Progenitor cell of endocrine pancreas (in vitro differentiated cells): ENCODE measurements at regions not wholly inside any gene's neighbourhood (a gene's known extent, or its start where the extent isn't known, plus 50 kb on each side); places are given as distances from the start of the nearest gene placed in this dataset.

Experiments
- DNase-seq: peaks from one replicate; pipeline ENCODE4 v3.0.0; 2021; ENCODE audit warnings: low spot score; ENCODE audit not compliant: unreplicated experiment
- H3K27ac Mint-ChIP-seq: 2 replicates; pipeline ENCODE4 v1.8.0; 2021; ENCODE audit warnings: mild to moderate bottlenecking, moderate library complexity, mixed read lengths
- H3K27me3 Mint-ChIP-seq: 2 replicates; pipeline ENCODE4 v1.8.0; 2021; ENCODE audit warnings: mixed read lengths
- H3K36me3 Mint-ChIP-seq: 2 replicates; pipeline ENCODE4 v1.8.0; 2022; ENCODE audit warnings: mixed read lengths; ENCODE audit not compliant: insufficient read depth
- H3K4me1 Mint-ChIP-seq: 2 replicates; pipeline ENCODE4 v1.8.0; 2021; ENCODE audit warnings: low read depth, mixed read lengths
- H3K4me3 Mint-ChIP-seq: 2 replicates; pipeline ENCODE4 v1.8.0; 2021; ENCODE audit warnings: low read depth, mild to moderate bottlenecking, moderate library complexity, mixed read lengths
- H3K9me3 Mint-ChIP-seq: 2 replicates; pipeline ENCODE4 v1.8.0; 2021; ENCODE audit warnings: low read depth, mixed read lengths
- TF ChIP-seq, protein P1 (sequence below): fragments of 200-600 bp; sonication (generic); IDR thresholded peaks from one replicate; pipeline ENCODE4 v1.5.0; 2021; ENCODE audit warnings: antibody characterized with exemption, mild to moderate bottlenecking; ENCODE audit not compliant: unreplicated experiment

DNA sequence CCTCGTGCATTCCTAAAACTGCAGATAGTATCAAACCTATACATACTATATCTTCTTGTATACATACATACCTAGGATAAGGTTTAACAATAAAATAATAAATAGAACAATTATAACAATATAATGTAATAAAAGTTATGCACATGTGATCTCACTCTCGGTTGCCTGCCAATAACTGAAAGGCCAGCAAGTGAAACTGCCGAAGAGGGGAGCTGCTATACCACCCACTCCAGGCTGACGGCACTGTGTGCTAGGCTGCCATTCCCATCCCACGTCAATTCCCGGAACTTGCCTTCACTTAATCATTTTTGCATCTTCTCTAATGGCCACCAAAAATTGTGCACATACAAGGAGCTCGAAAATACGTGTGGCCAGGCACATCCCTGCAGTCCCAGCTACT is 451.1 kb upstream of the FAT1 start:
- TF ChIP-seq, protein P1, sequence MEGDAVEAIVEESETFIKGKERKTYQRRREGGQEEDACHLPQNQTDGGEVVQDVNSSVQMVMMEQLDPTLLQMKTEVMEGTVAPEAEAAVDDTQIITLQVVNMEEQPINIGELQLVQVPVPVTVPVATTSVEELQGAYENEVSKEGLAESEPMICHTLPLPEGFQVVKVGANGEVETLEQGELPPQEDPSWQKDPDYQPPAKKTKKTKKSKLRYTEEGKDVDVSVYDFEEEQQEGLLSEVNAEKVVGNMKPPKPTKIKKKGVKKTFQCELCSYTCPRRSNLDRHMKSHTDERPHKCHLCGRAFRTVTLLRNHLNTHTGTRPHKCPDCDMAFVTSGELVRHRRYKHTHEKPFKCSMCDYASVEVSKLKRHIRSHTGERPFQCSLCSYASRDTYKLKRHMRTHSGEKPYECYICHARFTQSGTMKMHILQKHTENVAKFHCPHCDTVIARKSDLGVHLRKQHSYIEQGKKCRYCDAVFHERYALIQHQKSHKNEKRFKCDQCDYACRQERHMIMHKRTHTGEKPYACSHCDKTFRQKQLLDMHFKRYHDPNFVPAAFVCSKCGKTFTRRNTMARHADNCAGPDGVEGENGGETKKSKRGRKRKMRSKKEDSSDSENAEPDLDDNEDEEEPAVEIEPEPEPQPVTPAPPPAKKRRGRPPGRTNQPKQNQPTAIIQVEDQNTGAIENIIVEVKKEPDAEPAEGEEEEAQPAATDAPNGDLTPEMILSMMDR, result no peak
- H3K4me3 Mint-ChIP-seq, result no peak overlapping the region
- H3K27me3 Mint-ChIP-seq, result no peaks in the 10 kb centered on the region
- peaks cover 3% of the 10 kb centered on the region for H3K4me1 Mint-ChIP-seq
- H3K36me3 Mint-ChIP-seq, result no peaks in the 10 kb centered on the region
- H3K27ac Mint-ChIP-seq, result no peak overlapping the region
- no peak for DNase-seq
- no peaks in the 10 kb centered on the region for H3K9me3 Mint-ChIP-seq

DNA sequence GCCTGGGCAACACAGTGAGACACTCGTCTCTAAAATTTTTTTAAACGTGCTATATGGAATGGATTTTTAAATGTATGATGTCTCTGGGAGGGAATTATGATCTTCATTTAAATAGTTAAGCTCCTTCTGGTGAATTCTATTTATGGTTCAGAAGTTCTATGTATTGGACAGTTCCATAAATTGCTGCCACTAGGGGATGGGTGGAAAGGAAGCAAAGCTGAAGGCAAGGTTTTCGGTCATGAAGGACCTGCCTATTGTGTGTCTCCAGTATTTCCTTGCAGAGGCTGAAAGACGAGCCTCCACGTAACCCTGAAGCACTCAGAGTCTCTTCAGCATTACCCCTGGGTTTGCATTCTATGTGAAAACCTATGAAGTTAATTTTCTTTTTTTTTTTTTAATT is 451.5 kb upstream of the FAT1 start:
- Mint-ChIP-seq H3K4me1 (peaks cover 8% of the 10 kb centered on the region), H3K36me3 (no peaks in the 10 kb centered on the region), H3K9me3 (no peaks in the 10 kb centered on the region), H3K27me3 (no peaks in the 10 kb centered on the region), H3K27ac (no peak overlapping the region), H3K4me3 (no peak overlapping the region)
- DNase-seq, result no peak
- TF ChIP-seq, protein P1, result peak; percentile 13

DNA sequence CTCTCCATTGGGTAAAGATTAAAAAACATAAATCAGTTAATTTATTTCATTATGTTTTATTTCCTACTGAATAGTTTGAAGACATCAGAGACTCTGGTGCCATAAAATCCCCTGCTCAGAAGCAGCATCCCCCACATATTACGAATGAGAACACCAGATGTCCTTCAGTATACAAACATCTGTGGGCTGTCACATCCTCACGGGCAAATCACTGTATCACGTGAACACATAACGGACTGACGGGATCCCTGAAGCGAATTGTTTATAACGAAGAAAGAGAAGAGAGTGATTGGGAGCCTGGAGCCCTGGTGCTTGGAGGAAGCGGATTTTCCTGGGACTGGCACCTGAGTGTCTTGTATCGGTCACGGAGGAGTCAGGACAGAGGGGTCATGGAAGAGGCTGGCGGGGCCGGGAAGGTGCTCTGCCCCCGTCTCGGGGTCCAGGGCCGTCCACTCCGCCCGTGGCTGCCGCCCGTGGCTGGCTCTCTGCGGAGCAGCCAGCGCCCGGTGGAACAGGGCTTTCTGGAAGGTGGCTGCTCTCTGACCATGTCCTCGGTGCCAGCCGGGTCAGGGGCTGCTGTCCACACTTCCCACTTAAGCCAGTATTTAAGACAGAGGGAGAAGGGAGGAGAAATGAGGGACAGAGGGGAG is 452.7 kb upstream of the FAT1 start:
- no peak for DNase-seq
- TF ChIP-seq, protein P1, result no peak
- H3K36me3 Mint-ChIP-seq, result no peaks in the 10 kb centered on the region
- H3K4me1 Mint-ChIP-seq, result peaks cover 10% of the 10 kb centered on the region
- no peak overlapping the region for H3K4me3 Mint-ChIP-seq
- H3K9me3 Mint-ChIP-seq, result no peaks in the 10 kb centered on the region
- no peak overlapping the region for H3K27ac Mint-ChIP-seq
- H3K27me3 Mint-ChIP-seq, result no peaks in the 10 kb centered on the region

DNA sequence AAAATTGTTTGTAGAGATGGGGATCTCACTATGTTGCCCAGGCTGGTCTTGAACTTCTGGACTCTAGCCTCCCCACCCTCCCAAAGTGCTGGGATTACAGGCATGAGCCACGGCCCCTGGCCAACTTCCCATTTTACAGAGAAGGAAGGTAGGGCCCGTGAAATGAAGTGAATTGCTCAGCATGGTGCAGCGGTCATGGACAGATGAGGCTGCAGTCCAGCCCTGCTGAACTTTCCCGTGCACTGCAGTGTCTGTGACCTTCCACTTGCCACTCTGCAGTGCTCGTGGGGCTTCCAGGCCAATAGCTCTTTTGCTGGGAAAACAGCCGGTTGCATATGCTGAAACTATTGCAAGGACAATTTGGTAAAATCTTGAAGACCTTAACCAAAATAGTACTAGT is 454.4 kb upstream of the FAT1 start:
- TF ChIP-seq, protein P1, result no peak
- no peak for DNase-seq
- no peak overlapping the region for H3K27ac Mint-ChIP-seq
- H3K4me3 Mint-ChIP-seq, result no peak overlapping the region
- H3K36me3 Mint-ChIP-seq, result no peaks in the 10 kb centered on the region
- H3K27me3 Mint-ChIP-seq, result no peaks in the 10 kb centered on the region
- peaks cover 10% of the 10 kb centered on the region for H3K4me1 Mint-ChIP-seq
- H3K9me3 Mint-ChIP-seq, result no peaks in the 10 kb centered on the region

DNA sequence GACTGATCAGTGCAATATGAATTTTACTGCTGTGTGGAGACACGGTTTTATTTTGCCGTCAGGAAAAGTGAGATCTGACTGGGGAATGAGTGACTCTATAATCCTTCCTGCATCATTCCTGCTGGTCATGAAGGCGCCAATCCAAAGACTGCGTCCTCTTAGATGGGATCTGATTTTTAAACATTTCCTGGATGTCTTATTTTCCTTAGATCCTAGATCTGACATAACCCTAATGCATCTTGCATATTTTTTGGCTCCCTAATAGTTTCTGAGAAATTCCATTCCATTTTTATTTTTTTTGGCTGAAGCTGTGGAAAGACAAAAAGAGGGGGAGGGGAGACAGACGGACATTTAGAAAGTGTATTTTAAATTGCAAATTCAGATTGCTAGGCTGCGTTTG is 454.9 kb upstream of the FAT1 start:
- peaks cover 10% of the 10 kb centered on the region for H3K4me1 Mint-ChIP-seq

More for the DNA sequence above, 454.9 kb upstream of the FAT1 start:
- Mint-ChIP-seq H3K36me3 (no peaks in the 10 kb centered on the region), H3K27me3 (no peaks in the 10 kb centered on the region), H3K4me3 (no peak overlapping the region), H3K27ac (no peak overlapping the region), H3K9me3 (no peaks in the 10 kb centered on the region)
- TF ChIP-seq, protein P1, result no peak
- no peak for DNase-seq
